Epithelial cell of esophagus (primary cell): ENCODE measurements at regions not wholly inside any gene's neighbourhood (a gene's known extent, or its start where the extent isn't known, plus 50 kb on each side); places are given as distances from the start of the nearest gene placed in this dataset.

Experiments
- DNase-seq: peaks from one replicate; pipeline ENCODE4 v3.0.0; 2010; ENCODE audit warnings: low read depth
- H3K4me3 ChIP-seq: 2 replicates; pipeline ENCODE4 v1.5.1; 2011; ENCODE audit warnings: mild to moderate bottlenecking, low read length, control low read depth
- CTCF ChIP-seq: IDR thresholded peaks from 2 replicates; pipeline ENCODE4 v1.5.1; 2011; ENCODE audit warnings: low read depth, mild to moderate bottlenecking, low read length, control low read depth, inconsistent platforms; ENCODE audit not compliant: insufficient read depth; ENCODE audit errors: missing control alignments

DNA sequence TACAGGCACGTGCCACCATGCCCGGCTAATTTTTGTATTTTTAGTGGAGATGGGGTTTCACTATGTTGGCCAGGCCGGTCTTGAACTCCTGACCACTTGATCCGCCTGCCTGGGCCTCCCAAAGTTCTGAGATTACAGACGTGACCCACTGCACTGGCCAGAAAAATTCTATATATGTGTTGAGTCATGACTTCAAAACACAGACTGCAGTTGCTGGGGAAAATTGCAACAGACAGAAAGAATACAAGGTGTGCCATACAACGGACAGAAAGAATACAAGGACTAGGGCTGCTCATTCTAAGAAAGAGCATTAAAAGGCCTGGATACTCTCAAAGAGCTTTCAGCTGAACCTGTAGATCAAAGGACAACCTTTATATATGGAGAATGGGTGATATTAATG lies 109.6 kb upstream of the ACSL4 start:
- H3K4me3 ChIP-seq = no peak overlapping the region
- TF ChIP-seq CTCF = no peak
- peak; percentile 29 for DNase-seq

DNA sequence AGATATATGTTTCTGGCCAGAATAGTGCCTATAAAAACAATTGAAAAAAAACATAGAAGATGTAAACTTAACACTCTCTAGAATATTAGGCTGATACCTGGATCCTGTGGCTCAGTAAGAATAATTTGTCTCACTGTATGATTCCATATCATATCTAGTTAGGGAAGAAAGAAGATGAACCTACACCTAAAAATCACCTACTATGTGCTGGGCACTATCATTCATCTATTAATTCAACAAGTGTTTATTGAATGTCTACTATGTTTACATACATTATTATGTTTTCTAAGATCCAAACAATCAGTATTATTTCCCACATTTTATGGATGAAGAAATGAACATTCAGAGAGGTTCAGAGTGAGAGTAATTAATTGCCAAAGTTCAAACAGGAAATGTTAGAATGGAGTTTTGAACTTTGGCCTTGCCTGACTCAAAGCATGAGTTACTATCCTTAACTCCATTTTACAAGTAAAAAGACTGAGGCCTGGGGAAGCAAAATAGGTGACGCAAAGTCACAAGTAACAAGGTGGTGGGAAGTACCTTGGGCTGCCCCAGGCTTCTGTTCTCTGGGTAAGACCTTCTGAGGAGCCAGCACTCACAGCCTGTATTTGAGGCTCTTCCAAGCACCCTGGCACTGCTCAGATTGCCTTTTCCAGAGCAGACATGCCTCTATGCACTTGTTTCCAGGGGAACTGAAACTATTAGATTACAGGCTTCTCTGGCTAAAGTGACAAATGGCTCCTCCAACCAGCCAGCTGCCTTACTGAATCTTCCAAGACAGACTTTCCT lies 111.1 kb upstream of the ACSL4 start:
- TF ChIP-seq CTCF = no peak
- DNase-seq = no peak
- no peak overlapping the region for H3K4me3 ChIP-seq

DNA sequence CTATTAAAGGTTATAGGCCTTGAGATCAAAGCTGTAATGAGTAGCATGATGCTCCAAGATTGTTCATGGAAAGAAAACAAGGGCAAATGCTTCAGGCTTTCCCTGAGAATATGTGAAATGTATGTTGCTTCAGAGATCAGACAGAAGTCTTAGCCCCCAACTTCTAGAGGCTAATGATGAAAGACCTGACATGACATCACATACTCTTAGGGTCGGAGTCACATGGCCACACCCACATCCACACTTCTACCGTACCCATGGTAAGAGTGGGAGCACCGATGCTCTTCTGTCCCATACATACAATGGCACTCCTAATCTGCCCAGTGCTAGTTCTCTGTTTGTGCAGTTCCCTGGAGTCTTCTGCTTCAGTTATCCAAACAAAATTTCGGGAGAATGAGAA lies 111.9 kb upstream of the ACSL4 start:
- H3K4me3 ChIP-seq = no peak overlapping the region
- no peak for TF ChIP-seq CTCF
- DNase-seq = no peak

DNA sequence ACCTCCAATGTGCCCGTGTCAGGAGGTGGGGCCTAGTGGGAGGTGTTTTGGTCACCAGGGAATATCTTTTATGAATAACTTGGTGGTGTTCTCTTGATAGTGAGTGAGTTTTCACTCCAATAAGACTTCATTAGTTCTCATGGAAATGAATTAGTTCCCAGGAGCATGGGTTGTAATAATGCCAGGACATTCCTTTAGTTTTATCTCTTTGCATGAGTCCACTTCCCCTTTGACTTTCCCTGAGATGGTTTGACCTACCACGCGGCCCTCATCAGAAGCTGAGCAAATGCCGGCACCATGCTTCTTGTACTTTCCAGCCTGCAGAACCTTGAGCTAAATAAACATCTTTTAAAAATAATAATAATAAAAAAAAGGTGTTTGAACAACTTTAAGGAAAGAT lies 112.9 kb upstream of the ACSL4 start:
- TF ChIP-seq CTCF = no peak
- DNase-seq = no peak
- H3K4me3 ChIP-seq = no peak overlapping the region

DNA sequence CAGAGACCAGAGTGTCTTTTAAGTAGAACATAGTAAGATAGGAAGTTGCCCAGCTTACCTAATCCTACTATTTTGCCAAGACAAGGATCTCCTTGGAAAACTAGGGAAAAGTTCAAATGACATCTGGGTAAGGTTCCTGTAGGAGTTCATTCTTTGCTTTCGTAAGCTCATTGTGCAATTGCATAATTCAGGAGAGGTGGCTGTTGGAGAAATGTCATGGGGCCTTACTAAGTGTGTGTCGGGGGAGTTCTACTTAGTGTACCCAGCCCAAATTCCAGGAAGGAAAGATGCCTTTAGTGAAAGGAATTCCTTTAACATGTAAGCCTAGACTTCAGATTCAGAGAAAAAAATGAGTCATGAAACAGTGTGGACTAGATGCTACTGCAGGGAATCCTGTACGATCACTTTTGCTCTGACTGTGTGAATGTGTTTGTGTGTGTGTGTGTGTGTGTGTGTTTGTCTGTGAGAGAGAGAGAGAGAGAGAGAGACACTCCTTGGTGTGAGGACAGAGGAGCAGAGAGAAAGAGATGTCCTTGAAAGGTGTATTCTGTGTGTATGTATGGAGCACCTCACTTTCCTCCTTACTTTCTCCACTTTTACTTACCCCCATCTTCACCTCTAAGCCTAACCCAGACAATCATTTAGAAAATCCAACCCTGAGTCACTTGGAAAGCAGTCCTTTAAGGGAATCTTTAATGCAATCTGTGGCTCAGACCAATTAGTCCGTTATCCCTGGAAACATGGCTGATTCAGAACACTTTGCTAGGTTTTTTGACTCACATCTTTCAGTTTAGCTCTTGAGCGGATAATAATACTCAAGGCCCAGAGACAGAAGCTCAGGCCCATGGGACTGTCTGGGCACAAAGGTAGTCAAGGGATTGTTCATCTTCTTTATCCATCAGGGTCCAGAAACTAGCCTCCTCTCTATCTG lies 114.5 kb upstream of the ACSL4 start:
- no peak overlapping the region for H3K4me3 ChIP-seq
- peak; percentile 86 for DNase-seq
- TF ChIP-seq CTCF = no peak

DNA sequence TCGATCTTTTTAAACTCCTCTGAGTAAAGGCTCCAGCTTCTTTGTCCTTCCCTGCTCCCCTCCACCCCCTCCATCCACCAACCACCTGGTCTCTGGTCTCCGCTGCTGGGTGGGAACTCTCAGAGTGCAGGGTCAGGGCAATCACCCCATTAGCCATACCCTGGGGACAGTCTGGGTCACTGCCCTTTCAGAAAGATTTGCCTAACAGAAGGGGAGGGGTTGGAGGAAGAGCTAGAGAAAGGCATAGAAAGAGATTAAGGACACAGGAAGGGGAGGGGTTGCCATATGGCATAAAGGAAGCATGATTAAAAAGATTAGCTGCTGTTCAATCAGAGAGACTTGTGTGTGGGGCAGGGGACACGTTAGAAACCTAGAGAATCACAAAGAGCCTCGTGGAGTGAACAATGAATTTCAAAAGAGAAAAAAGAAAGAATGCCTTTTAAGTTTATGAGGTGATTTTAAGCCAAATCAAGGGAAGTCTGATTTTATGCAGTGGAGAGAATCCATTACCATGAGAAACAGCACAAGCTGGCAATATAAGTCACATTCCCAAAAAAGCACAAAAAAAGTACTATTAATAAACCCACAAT lies 115.5 kb upstream of the ACSL4 start:
- no peak overlapping the region for H3K4me3 ChIP-seq
- no peak for DNase-seq
- no peak for TF ChIP-seq CTCF
